Panc1 (cell line): ENCODE measurements at regions not wholly inside any gene's neighbourhood (a gene's known extent, or its start where the extent isn't known, plus 50 kb on each side); places are given as distances from the start of the nearest gene placed in this dataset.

Source experiments
- CTCF ChIP-seq: fragments of 450-650 bp; IDR thresholded peaks from 2 replicates; pipeline ENCODE4 v1.5.1; 2017; ENCODE audit warnings: mild to moderate bottlenecking
- POLR2AphosphoS5 ChIP-seq: IDR thresholded peaks from 2 replicates; pipeline ENCODE4 v1.6.1; 2012; ENCODE audit warnings: mild to moderate bottlenecking, low read depth, low read length, moderate library complexity
- REST ChIP-seq, 2 experiments: IDR thresholded peaks; 2 replicates each; pipeline ENCODE4 v1.6.1; 2011 to 2012; ENCODE audit warnings: low read depth in 2 of 2, control low read depth in 1 of 2, low read length in 1 of 2, mild to moderate bottlenecking in 1 of 2, moderate library complexity in 1 of 2; ENCODE audit not compliant: insufficient read depth in 1 of 2
- SIN3A ChIP-seq: IDR thresholded peaks from 2 replicates; pipeline ENCODE4 v1.6.1; 2012; ENCODE audit warnings: low read depth, mild to moderate bottlenecking, low read length, moderate library complexity, borderline replicate concordance; ENCODE audit not compliant: insufficient read depth
- TCF7L2 ChIP-seq: IDR thresholded peaks from 2 replicates; pipeline ENCODE4 v1.6.1; 2011; ENCODE audit warnings: mild to moderate bottlenecking, low read depth, low read length, inconsistent platforms

- TF ChIP-seq POLR2AphosphoS5 (no peak), CTCF (no peak), TCF7L2 (no peak), REST (IDR thresholded peaks at IDR 0.05; ENCODE audit: insufficient read depth in 1 of 2, low read depth in 2 of 2, low read length in 1 of 2) (no peak), SIN3A (no peak)
Observed at GRCh38 chr2:239522002-239522739, 121.4 kb upstream of the HDAC4 start.
